ENCODE measurements at regions not wholly inside any gene's neighbourhood (a gene's known extent, or its start where the extent isn't known, plus 50 kb on each side); places are given as distances from the start of the nearest gene placed in this dataset.

DNA sequence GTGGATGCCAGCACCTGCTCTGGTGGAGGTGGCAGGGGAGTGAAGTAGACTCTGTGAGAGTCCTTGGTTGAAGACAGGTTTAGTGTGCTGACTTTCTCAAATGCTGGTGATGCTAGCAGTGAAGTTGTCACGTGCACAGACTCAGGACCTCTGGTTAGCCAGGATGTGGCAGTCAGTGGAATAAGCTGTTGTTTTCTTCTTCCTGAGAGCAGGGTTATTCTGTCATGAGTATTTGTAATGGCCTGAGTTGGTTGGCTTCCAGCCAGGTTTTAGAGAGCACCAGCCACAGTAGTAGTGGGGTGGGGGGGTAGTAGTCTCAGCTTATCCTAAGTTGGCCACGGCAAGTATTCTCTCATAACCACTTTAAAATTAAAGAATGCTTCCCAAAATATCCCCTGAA lies 169.7 kb upstream of the FOXN2 start:
- no peak for DNase-seq

DNA sequence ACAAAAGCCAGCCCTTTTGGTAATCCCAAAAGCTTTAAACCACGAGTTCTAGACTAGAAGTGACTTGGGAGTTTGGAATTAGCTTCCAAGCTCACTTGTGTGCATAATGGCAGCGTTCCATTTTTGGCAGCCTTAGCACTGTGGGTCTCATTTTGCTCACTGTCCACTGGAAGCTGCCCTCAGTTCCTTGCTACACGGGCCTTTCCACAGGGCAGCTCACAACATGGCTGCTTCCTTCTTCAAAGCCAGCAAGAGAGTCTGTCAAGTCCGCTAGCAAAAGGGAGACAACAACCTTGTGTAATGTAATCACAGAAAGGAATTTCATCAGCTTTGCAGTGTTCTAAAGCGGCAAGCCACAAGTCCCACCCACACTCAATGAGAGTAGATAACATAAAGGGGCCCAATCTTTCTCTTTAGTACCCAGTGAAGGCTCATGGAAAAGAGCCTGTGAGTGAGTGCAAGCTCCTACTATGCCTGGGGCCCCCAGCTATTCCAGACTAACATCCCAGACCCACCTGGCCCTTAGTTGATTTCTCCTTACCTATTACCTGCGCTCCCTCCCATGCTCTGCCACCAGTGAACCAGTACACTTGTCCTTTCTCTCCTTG lies 168.5 kb upstream of the FOXN2 start:
- DNase-seq, result no peak

GRCh38 chr2:48146552-48146951 lies 167.9 kb upstream of the FOXN2 start:
- DNase-seq, result no peak

DNA sequence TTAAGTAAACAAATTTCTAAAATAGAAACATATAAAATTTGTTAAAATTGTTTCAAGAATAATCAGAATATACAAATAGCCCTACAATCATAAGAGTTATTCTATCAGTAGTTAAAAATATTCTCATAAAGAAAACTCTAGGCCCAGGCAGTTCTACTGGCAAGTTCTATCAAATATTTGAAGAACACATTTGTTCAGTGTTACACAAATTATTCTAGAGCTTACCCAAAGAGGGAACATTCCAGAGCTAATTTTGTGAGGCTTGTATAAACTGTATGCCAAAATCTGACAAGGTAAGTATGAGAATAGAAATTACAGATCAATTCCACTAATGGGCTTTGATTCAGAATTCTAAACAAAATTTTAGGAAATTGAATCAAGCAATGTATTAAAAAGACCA lies 166.8 kb upstream of the FOXN2 start:
- DNase-seq, result no peak

DNA sequence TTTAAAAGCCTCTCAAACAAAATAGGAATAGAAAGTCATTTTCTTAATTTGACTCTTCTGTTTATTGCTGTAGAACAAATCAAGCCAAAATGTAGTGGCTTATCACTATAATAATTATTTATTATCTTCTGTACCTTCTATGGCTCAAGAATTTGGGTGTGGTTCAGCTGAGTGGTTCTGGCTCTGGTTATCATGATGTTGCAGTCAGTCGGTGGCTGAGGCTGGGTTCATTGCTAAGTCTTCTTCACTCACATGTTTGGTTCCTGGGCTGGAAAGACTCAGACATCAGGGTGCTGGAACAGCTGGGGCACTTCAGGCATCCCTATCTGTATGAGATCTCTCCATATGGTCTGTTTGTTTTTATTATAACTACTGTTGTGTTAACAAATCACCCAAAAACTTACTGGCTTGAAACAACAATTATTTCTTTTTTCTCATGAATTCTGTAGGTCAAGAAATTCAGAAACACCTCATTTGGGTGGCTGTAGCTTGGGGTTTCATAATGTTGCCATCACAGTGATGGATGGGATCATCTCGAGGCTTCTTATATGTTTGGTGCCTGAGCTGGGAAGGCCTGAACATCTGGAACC lies 165.5 kb upstream of the FOXN2 start:
- DNase-seq, result no peak

- no peak for DNase-seq
Measured at GRCh38 chr2:48157150-48157549, 157.3 kb upstream of the FOXN2 start.

- DNase-seq, result no peak
Measured at GRCh38 chr2:48161628-48162027, 152.9 kb upstream of the FOXN2 start.

DNA sequence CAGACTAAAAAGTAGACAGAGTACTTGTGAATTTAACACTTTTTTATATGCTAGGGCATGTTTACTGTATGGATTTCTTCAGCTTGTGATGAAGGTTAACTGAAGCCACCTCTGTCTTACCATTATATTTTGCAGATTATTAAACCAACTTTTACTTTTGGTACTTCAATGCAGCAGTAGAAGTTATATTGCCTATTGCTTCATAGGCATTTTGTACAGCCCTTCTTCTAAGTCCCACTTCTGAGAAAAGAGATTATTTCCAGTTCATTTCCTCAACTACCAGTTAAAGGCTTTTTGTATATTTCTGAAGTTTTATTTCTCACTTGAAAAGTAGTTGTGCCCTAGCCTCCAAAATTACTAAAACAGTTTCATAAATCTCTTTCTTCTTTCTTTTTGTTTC lies 151.7 kb upstream of the FOXN2 start:
- DNase-seq, result no peak

DNA sequence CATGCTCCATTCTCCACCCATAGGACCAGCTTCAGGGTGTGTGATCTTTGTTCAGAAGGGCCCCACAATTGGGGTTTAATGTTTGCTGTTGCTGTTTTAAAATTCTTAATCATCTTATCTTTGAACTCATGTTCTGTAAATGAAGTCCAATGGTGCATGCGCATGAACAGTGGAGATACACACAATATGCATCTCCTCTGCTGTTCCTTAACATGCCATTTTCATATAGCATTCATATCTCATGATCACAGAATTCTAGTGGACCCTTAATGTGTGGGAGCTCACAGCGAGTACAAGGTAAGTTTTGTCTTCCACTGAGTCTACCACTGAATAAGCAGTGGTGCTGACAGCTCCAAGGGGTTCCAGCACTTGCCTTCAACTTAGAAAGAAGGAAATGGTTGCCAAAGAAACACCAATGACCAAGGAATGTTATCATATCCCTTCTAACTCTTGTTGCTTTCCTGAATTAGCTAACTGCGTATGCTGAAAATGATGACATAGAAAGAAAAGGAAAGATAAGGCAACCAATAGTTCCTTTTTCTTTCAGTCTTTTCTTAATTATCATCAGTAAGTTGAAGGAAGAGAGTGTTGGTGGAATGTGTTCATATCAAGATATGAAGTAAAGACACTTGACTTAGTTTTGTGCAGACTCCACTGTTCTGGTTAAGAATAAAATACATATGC lies 149.3 kb upstream of the FOXN2 start:
- no peak for DNase-seq

DNA sequence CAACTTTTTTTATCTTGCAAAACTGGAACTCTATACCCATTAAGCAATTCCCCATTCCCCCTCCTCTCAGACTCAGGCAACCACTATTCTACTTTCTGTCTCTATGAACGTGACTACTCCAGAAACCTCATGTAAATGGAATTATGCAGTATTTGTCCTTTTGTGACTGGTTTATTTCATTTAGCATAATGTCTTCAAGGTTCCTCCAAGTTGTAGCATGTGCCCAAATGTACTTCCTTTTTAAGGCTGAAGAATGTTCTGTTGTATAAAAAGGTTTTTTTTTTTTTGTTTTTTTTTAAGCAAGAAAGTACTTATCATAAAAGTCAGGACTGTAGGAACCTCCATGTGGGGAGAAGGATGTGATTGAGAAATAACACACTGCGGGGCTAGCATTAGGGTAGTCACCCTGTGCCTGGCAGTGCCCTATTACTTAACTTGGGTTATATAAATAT lies 145.3 kb upstream of the FOXN2 start:
- DNase-seq, result no peak

DNA sequence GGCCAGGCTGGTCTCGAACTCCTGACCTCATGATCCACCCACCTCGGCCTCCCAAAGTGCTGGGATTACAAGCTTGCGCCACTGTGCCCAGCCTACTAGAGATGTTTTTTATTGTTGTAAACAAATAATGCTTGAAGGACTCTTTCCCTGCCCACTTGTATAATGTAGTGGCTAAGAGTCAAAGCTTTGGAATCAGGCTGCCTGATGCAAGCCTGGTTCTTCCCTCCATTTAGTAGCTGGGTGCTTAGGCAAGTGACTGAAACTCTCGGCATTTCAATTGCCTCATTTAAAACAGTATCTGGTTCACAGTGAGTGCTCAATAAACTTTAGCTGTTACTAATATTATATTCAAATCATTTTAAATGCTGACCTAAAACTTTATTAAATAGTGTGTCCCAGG lies 144.2 kb upstream of the FOXN2 start:
- DNase-seq, result no peak

DNA sequence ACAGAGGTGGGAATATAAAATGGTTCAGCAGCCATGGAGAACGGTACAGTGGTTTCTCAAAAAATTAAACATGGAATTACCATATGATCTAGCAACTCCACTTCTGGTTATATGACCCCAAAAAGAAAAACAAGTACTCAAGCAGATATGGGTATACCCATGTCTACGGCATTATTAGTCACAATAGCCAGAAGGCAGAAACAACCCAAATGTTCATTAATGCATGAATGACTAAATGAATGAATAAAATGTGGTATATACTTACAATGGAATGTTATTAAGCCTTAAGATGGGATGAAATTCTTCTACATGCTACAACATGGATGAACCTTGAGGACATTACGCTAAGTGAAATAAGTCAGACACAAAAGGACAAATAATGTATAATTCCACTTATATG lies 141.3 kb upstream of the FOXN2 start:
- no peak for DNase-seq

DNA sequence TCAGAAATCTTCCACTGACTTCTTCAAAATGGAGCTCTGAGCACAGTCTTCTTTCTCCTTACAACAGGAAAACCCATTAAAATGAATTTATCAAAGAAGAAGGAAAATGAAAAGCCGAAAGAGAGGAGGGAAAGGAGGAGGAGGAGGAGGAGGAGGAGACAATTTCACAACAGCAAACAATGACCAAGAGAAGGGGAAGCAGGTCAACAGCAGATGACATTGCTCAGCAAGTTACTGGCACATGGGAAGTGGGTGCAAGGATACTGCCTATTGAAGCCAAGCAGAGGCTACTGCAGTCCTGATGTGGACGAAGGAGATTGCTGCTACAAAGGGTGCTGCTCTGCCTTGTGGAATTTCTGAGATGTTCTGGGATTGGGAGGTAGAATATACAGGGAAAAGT lies 140.0 kb upstream of the FOXN2 start:
- no peak for DNase-seq

- no peak for DNase-seq
Measured at GRCh38 chr2:48175254-48175653, 139.2 kb upstream of the FOXN2 start.

DNA sequence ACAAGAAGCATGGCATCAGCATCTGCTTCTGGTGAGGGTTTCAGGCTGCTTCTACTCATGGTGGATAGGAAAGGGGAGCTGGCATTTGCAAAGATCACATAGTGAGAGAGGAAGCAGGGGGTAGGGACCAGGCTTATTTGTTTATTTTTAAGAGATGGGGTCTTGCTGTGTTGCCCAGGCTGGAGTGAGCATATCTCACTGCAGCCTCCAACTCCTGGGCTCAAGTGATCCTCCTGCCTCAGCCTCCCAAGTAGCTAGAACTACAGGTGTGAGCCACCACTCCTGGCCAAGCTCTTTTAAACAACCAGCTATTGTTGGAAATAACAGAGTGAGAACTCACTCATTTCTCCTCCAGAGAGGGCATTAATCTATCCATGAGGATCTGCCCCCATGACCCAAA lies 138.8 kb upstream of the FOXN2 start:
- DNase-seq, result no peak

DNA sequence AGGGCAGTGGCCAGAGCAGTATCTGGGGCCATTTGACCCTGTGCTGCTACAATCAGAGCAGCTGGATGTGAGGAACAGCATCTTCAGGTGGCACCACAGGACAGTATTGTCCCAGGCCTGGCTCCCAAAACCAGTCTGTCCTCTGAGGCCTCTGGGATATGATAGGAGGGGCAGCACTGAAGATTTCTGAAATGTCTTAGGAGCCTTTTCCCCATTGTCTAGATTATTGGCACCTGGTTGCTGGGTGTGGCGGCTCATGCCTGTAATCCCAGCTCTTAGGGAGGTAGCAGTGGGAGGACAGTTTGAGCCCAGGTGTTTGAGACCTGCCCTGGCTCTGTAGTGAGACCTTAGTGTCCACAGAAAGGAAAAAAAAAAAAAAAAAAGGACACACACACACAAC lies 137.6 kb upstream of the FOXN2 start:
- no peak for DNase-seq

DNA sequence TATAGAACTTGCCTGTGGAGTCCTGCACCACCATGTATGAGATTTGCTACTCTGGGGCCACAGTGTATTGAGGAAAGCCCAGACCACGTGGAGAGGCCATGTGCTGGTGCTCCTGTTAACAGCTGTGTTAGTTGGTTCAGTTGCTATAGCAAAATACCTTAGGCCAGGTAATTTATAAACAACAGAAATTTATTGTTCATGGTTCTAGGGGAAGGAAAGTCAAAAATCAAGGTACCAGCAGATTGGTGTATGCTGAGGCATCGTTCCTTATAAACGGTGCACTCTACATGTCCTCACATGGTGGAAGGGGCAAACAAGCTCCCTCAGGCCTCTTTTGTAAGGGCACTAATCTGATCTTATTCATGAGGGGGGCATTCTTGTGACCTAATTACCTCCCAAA lies 135.9 kb upstream of the FOXN2 start:
- no peak for DNase-seq

DNA sequence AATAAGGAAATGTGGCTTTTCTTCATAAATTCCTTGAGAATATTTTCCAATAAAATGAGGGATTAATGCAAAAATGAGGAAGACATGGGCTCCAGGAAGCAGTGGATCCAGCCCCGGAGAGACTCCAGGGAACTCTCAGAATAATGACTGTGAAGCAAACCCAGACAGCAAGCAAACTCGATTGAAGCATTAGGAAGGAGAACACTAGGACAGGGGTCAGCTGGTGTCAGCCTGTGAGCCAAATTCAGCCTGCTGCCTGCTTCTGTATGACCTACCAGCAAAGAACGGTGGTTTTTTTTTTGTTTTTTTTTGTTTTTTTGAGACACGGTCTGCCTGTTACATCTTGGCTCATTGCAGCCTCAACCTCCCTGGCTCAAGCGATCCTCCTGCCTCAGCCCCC lies 133.9 kb upstream of the FOXN2 start:
- no peak for DNase-seq

DNA sequence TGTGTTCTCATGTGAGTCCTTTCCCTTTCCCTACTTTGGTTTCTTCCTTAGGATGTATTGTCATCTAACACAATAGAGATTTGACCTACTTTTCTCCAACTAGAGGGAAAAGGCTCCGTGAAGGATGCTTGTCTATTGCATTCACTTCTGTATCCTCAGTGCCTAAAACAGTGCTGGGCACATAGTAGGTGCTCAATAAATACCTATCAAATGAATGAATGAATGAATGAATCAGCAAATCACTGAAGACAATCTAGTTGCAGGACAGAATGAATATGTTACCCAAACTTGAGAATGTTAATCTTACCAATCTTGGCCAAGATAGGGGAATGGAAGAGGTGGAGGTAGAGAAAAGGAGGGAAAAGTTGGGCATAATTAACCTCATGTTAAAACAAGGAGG lies 131.2 kb upstream of the FOXN2 start:
- DNase-seq, result no peak

DNA sequence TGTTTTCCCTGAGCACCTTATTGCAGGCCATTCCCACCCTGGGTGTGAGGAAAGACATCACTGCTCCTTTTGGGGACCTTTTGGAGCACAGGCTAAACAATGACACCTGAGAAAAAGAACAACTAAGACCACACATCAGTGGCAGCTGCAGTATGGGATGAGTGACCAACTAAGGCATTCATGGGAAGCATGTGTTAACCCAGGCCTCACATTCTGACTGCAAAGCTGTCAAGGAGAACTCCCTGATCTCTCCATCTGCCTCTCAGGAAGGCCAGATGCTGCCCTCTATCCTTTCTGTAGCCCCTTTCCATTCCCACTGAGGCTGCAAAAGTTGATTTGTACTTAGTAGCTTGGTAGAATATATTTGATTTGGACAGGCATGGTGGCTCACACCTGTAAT lies 130.5 kb upstream of the FOXN2 start:
- DNase-seq, result no peak

DNA sequence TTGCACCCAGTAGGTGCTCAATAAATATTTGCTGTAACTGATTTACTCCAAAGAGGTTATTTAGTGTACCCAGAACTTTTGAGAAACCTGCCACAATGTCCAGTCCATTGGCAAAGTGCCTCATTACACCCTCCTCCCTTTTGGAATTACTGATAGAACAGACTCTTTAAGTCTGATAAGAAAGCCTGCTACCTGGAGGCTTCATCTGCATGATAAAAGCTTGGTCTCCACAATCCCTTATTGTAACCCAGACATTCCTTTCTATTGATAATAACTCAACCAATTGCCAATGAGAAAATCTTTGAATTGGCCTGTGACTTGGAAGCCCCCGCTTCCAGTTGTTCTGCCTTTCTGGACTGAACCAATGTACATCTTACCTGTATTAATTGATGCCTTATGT lies 127.0 kb upstream of the FOXN2 start:
- no peak for DNase-seq

DNA sequence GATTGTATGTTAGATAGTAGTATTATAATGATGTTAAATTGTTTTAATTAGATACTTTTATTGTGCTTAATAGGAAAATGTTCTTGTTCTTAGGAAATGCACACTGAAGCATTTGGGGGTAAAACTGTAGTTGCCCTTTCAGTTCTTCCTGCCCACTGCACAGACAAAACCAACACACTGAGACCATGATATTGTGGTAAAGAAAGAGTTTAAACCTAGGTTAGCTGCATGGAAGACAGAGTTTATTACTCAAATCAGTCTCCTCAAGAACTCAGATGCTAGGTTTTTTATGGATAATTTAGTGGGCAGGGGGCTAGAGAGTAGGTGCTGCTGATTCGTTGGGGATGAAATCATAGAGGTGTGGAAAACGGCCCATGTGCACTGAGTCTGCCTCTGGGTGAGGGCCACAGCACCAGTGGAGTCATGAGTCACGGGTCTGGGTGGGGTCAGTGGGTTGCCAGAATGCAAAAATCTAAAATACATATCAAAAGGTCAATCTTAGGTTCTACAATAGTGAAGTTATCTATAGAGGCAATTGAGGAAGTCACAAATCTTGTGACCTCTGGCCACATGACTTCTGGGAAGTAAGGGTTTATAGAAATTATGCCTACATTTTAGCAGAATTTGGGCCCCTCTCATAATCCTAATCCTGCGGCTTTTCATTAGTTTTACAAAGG lies 124.8 kb upstream of the FOXN2 start:
- DNase-seq, result no peak

- no peak for DNase-seq
Measured at GRCh38 chr2:48190230-48190629, 124.3 kb upstream of the FOXN2 start.

DNA sequence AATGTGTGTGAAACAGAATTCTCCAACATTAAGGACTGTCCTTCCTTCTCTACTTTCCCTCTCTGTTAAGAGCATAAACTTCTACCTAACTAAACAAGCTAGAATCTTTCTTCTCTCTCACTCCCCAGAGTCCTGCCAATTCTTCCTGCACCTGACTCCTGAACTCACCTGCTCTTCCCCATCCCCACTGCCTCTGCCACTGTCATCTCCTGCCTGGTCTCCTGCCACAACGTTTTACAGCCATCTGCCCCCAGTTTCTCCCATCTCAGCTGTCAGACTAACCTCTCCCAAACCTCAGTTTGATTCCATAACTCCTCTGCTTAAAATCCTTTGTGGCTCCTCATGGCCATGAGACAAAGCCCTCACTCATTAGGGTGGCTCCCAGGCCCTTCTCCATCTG lies 119.8 kb upstream of the FOXN2 start:
- DNase-seq, result no peak

Measured in occipital lobe (tissue), 1 donor.